ENCODE measurements at regions not wholly inside any gene's neighbourhood (a gene's known extent, or its start where the extent isn't known, plus 50 kb on each side); places are given as distances from the start of the nearest gene placed in this dataset.

GRCh38 chr2:58710795-58711279 lies 469.7 kb upstream of the FANCL start:
- Histone ChIP-seq H3K27ac (ENCODE audit: low read length) (no peak overlapping the region), H3K4me2 (ENCODE audit: low read length) (no peak overlapping the region), H3K9me3 (ENCODE audit: insufficient read depth, low read length) (no peaks in the 10 kb centered on the region), H4K20me1 (ENCODE audit: insufficient read depth, low read length) (no peaks in the 10 kb centered on the region), H2AFZ (ENCODE audit: low read depth, low read length) (no peak overlapping the region), H3K36me3 (replicated peaks; ENCODE audit: low read depth, low read length) (no peaks in the 10 kb centered on the region), H3K79me2 (ENCODE audit: low read length) (no peaks in the 10 kb centered on the region), H3K4me1 (ENCODE audit: low read length) (no peaks in the 10 kb centered on the region), H3K4me3 (ENCODE audit: low read length) (no peak overlapping the region), H3K27me3 (ENCODE audit: low read depth, low read length) (no peaks in the 10 kb centered on the region), H3K9ac (ENCODE audit: low read length) (no peak overlapping the region)
- no peak for TF ChIP-seq EZH2phosphoT487 (IDR thresholded peaks at IDR 0.05; ENCODE audit: low read depth)
- no peak for TF ChIP-seq CTCF (IDR thresholded peaks at IDR 0.05; ENCODE audit: low read depth, low read length)

- H3K9ac ChIP-seq (ENCODE audit: low read length): no peak overlapping the region
- no peaks in the 10 kb centered on the region for H3K36me3 ChIP-seq (replicated peaks; ENCODE audit: low read depth, low read length)
- H2AFZ ChIP-seq (ENCODE audit: low read depth, low read length): no peak overlapping the region
- no peaks in the 10 kb centered on the region for H3K4me1 ChIP-seq (ENCODE audit: low read length)
- H3K4me3 ChIP-seq (ENCODE audit: low read length): no peak overlapping the region
- H3K27ac ChIP-seq (ENCODE audit: low read length): no peak overlapping the region
- no peaks in the 10 kb centered on the region for H4K20me1 ChIP-seq (ENCODE audit: insufficient read depth, low read length)
- H3K27me3 ChIP-seq (ENCODE audit: low read depth, low read length): no peaks in the 10 kb centered on the region
- H3K9me3 ChIP-seq (ENCODE audit: insufficient read depth, low read length): no peaks in the 10 kb centered on the region
- no peaks in the 10 kb centered on the region for H3K79me2 ChIP-seq (ENCODE audit: low read length)
- no peak overlapping the region for H3K4me2 ChIP-seq (ENCODE audit: low read length)
- TF ChIP-seq CTCF (IDR thresholded peaks at IDR 0.05; ENCODE audit: low read depth, low read length) (no peak), EZH2phosphoT487 (IDR thresholded peaks at IDR 0.05; ENCODE audit: low read depth) (no peak)
Measured at GRCh38 chr2:58709687-58710354, 468.7 kb upstream of the FANCL start.

GRCh38 chr2:58709274-58709673 lies 468.1 kb upstream of the FANCL start:
- H3K27me3 ChIP-seq (ENCODE audit: low read depth, low read length): no peaks in the 10 kb centered on the region
- no peak overlapping the region for H3K4me3 ChIP-seq (ENCODE audit: low read length)
- H3K9ac ChIP-seq (ENCODE audit: low read length): no peak overlapping the region
- no peaks in the 10 kb centered on the region for H3K9me3 ChIP-seq (ENCODE audit: insufficient read depth, low read length)
- H3K36me3 ChIP-seq (replicated peaks; ENCODE audit: low read depth, low read length): no peaks in the 10 kb centered on the region
- no peak overlapping the region for H3K4me2 ChIP-seq (ENCODE audit: low read length)
- H3K79me2 ChIP-seq (ENCODE audit: low read length): no peaks in the 10 kb centered on the region
- H3K4me1 ChIP-seq (ENCODE audit: low read length): no peaks in the 10 kb centered on the region
- no peaks in the 10 kb centered on the region for H4K20me1 ChIP-seq (ENCODE audit: insufficient read depth, low read length)
- no peak overlapping the region for H2AFZ ChIP-seq (ENCODE audit: low read depth, low read length)
- TF ChIP-seq EZH2phosphoT487 (IDR thresholded peaks at IDR 0.05; ENCODE audit: low read depth) (no peak), CTCF (IDR thresholded peaks at IDR 0.05; ENCODE audit: low read depth, low read length) (no peak)
- no peak overlapping the region for H3K27ac ChIP-seq (ENCODE audit: low read length)

GRCh38 chr2:58708565-58708964 lies 467.4 kb upstream of the FANCL start:
- H3K9me3 ChIP-seq (ENCODE audit: insufficient read depth, low read length): no peaks in the 10 kb centered on the region
- H3K4me3 ChIP-seq (ENCODE audit: low read length): no peak overlapping the region
- no peaks in the 10 kb centered on the region for H3K27me3 ChIP-seq (ENCODE audit: low read depth, low read length)
- H3K79me2 ChIP-seq (ENCODE audit: low read length): no peaks in the 10 kb centered on the region
- H3K36me3 ChIP-seq (replicated peaks; ENCODE audit: low read depth, low read length): no peaks in the 10 kb centered on the region
- H3K4me1 ChIP-seq (ENCODE audit: low read length): no peaks in the 10 kb centered on the region
- H2AFZ ChIP-seq (ENCODE audit: low read depth, low read length): no peak overlapping the region
- no peak overlapping the region for H3K9ac ChIP-seq (ENCODE audit: low read length)
- no peak overlapping the region for H3K27ac ChIP-seq (ENCODE audit: low read length)
- no peaks in the 10 kb centered on the region for H4K20me1 ChIP-seq (ENCODE audit: insufficient read depth, low read length)
- TF ChIP-seq EZH2phosphoT487 (IDR thresholded peaks at IDR 0.05; ENCODE audit: low read depth) (no peak), CTCF (IDR thresholded peaks at IDR 0.05; ENCODE audit: low read depth, low read length) (no peak)
- no peak overlapping the region for H3K4me2 ChIP-seq (ENCODE audit: low read length)

All from OCI-LY3 (cell line).